ENCODE measurements at regions not wholly inside any gene's neighbourhood (a gene's known extent, or its start where the extent isn't known, plus 50 kb on each side); places are given as distances from the start of the nearest gene placed in this dataset.

DNA sequence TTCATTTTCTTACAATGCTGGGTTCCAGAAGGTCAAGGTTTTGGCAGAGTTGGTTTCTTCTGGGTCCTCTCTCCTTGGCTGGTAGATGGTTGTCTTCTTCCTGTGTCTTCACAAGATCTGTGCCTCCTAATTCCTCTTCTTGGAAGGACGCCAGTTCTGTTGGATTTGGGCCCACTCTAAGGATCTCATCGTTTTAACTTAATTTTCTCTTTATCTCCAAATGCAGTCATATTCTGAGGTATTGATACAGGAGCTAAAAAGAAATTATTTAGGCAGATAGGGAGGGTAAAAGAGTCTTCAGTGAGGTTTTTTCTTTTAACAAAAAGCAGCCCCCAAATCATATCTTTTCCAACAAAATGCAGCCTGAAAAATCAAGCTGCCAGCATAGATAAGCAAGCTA lies 998.4 kb downstream of the SOCS6 start:
- H3K4me3 ChIP-seq (ENCODE audit: control insufficient read depth, low read depth, low read length), result no peak overlapping the region
- no peak for DNase-seq (ENCODE audit: low read depth)
- TF ChIP-seq, protein P1, sequence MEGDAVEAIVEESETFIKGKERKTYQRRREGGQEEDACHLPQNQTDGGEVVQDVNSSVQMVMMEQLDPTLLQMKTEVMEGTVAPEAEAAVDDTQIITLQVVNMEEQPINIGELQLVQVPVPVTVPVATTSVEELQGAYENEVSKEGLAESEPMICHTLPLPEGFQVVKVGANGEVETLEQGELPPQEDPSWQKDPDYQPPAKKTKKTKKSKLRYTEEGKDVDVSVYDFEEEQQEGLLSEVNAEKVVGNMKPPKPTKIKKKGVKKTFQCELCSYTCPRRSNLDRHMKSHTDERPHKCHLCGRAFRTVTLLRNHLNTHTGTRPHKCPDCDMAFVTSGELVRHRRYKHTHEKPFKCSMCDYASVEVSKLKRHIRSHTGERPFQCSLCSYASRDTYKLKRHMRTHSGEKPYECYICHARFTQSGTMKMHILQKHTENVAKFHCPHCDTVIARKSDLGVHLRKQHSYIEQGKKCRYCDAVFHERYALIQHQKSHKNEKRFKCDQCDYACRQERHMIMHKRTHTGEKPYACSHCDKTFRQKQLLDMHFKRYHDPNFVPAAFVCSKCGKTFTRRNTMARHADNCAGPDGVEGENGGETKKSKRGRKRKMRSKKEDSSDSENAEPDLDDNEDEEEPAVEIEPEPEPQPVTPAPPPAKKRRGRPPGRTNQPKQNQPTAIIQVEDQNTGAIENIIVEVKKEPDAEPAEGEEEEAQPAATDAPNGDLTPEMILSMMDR (conservative IDR thresholded peaks at IDR 0.05; ENCODE audit: control insufficient read depth, insufficient read depth, low read depth, low read length), result no peak

DNA sequence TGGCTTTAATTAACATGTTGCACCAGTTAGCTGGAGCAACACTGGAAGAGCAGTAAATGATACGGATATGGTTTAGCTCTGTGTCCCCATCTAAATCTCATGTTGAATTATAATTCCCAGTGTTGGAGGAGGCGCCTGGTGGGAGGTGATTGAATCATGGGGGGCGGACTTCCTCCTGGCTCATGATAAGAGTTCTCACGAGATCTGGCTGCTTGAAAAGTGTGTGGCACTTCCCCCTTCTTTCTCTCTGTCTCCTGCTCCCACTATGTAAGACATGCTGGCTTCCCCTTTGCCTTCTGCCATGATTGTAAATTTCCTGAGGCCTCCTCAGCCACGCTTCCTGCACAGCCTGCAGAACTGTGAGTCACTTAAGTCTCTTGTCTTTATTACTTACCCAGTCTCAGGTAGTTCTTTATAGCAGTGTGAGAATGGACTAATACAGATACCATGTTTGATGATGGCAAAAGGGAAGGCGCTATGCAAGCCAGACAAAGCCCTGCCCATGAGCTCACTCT lies 963.6 kb downstream of the SOCS6 start:
- no peak for DNase-seq (ENCODE audit: low read depth)
- H3K4me3 ChIP-seq (ENCODE audit: control insufficient read depth, low read depth, low read length), result no peak overlapping the region
- TF ChIP-seq, protein P1 (conservative IDR thresholded peaks at IDR 0.05; ENCODE audit: control insufficient read depth, insufficient read depth, low read depth, low read length), result no peak

DNA sequence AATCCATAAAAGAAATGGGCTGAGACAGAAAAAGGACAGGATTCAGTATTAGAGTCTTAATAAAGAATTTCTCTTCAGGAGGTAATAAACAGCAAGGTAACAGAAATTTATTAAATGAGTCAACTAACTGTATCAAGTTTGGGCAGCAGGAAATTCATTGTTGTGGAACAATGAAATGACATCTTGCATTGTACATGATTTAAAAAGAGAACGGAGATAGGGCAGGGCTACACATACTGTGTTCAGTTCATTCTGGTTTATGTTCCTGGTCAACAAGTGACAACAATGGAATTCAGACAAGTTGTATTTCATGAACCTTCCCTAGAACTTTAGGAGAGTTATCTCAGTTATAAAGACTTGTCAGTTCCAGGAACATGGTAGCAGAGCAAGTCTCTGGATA lies 961.3 kb downstream of the SOCS6 start:
- TF ChIP-seq, protein P1 (conservative IDR thresholded peaks at IDR 0.05; ENCODE audit: control insufficient read depth, insufficient read depth, low read depth, low read length), result no peak

DNA sequence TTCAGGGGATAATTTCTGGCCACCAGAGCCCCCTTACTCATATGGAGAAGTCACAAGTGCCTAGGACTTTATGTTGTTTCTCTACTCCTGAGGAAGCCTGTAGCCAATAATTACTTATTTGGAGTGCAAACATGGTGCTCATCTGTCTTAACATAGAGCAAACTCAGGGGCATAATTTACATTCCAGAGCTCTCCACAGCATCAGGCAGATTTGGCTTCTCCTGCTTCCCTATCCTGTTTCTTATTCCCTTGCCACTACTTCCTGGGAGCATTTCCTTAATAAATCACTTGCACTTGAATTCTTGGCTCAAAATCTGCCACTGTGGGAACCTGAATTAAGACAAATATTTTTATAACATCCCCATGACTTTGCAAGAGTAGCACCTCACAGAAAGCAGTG lies 960.9 kb downstream of the SOCS6 start:
- TF ChIP-seq, protein P1 (conservative IDR thresholded peaks at IDR 0.05; ENCODE audit: control insufficient read depth, insufficient read depth, low read depth, low read length), result no peak
- DNase-seq (ENCODE audit: low read depth), result no peak
- no peak overlapping the region for H3K4me3 ChIP-seq (ENCODE audit: control insufficient read depth, low read depth, low read length)

More for the DNA sequence above, 961.3 kb downstream of the SOCS6 start:
- no peak overlapping the region for H3K4me3 ChIP-seq (ENCODE audit: control insufficient read depth, low read depth, low read length)
- DNase-seq (ENCODE audit: low read depth), result no peak

DNA sequence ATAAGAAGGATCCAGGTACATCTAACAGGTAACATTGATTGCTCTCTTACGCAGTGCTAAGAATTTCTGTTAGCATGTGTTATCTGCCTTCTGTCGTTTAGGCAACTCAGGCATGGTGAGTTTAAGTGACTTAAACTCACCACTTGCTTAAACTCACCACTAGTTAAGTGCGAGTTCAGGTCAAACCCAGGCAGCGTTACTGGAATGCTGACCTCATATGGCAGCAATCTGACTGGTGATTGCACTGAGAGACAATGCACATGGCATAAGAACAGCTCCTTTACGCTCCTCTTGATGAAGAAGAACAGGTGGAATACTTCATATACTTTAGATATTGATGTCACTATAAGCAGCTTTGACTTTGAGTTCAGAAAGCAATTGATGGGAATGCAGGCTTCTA lies 954.1 kb downstream of the SOCS6 start:
- H3K4me3 ChIP-seq (ENCODE audit: control insufficient read depth, low read depth, low read length), result no peak overlapping the region
- TF ChIP-seq, protein P1 (conservative IDR thresholded peaks at IDR 0.05; ENCODE audit: control insufficient read depth, insufficient read depth, low read depth, low read length), result no peak
- no peak for DNase-seq (ENCODE audit: low read depth)

DNA sequence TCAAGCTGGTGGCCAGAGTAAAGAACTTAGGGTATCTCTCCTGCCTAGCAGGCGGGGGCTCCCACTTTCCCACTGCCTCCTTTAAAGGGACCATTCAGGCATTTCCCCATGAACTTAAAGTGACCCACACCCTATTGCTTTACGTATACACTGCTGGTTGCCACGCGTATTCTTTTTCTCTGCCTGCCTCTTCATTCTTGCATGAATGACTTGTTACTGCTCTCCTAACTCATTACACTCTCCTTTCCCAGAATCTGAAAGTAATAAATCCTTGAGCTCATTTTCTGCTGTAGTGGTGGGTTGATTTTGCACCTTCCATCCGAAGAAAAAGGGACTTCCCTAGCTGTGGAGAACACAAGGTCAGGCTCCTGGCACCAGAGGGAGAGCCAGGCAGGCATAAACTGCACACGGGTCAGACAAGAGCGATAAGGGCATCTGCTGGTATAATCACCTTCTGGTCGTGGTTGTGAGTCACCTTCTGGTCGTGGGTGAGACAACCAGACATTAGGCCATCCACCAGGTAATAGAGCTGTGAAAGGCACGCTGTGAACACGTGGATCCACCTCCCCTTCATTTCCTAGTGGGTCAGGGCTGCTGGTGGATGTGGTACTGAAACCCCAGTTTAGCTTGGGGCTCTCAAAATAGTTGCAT lies 950.3 kb downstream of the SOCS6 start:
- H3K4me3 ChIP-seq (ENCODE audit: control insufficient read depth, low read depth, low read length), result no peak overlapping the region
- TF ChIP-seq, protein P1 (conservative IDR thresholded peaks at IDR 0.05; ENCODE audit: control insufficient read depth, insufficient read depth, low read depth, low read length), result no peak
- DNase-seq (ENCODE audit: low read depth), result no peak
